A673 (cell line): ENCODE measurements at regions not wholly inside any gene's neighbourhood (a gene's known extent, or its start where the extent isn't known, plus 50 kb on each side); places are given as distances from the start of the nearest gene placed in this dataset.

Experiments
- EZH2 ChIP-seq: fragments of 200-600 bp; sonication (generic); IDR thresholded peaks from 2 replicates; pipeline ENCODE4 v1.6.1; 2017; ENCODE audit warnings: borderline replicate concordance, low read depth, mild to moderate bottlenecking, mixed read lengths, antibody characterized with exemption, low read length; ENCODE audit not compliant: poor library complexity, severe bottlenecking
- TF ChIP-seq, protein P1 (sequence below): fragments of 300-800, 200-600 bp; sonication (generic); conservative IDR thresholded peaks from 2 replicates; pipeline ENCODE4 v1.5.1; 2017; ENCODE audit warnings: low read depth, mild to moderate bottlenecking, antibody characterized with exemption, low read length, moderate library complexity, mixed read lengths

DNA sequence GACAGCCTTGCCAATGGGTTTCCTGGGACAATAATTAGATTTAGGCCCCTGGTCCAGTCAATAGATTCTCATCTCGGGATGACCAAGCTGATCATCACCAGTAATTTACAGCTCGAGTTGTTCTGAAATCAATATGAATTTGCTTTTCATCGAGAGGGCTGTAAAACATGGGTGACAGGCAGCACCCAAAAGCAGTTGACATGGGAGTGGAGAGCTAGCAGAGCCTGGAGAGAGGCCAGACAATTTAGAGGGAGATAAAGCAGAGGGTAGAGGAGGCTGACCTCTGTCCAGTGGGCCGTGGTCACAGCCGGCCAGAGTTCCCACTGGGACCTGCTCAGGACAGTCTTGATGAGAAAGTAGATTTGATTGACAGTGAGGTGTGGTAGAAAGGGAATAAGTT lies 157.3 kb downstream of the ASCL4 start:
- TF ChIP-seq, protein P1, sequence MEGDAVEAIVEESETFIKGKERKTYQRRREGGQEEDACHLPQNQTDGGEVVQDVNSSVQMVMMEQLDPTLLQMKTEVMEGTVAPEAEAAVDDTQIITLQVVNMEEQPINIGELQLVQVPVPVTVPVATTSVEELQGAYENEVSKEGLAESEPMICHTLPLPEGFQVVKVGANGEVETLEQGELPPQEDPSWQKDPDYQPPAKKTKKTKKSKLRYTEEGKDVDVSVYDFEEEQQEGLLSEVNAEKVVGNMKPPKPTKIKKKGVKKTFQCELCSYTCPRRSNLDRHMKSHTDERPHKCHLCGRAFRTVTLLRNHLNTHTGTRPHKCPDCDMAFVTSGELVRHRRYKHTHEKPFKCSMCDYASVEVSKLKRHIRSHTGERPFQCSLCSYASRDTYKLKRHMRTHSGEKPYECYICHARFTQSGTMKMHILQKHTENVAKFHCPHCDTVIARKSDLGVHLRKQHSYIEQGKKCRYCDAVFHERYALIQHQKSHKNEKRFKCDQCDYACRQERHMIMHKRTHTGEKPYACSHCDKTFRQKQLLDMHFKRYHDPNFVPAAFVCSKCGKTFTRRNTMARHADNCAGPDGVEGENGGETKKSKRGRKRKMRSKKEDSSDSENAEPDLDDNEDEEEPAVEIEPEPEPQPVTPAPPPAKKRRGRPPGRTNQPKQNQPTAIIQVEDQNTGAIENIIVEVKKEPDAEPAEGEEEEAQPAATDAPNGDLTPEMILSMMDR: no peak
- TF ChIP-seq EZH2: no peak
